Muscle of back (tissue), 3 donors: ENCODE measurements at regions not wholly inside any gene's neighbourhood (a gene's known extent, or its start where the extent isn't known, plus 50 kb on each side); places are given as distances from the start of the nearest gene placed in this dataset.
"Not testable (repeated sequence)": the region's sequence is repeated elsewhere in the genome, so short reads cannot be mapped to it uniquely, and the experiment has no call there.

Source experiments
- DNase-seq, 3 donors: peaks; one replicate each; pipeline versions ENCODE4 v3.0.0 to v3.0.0-alpha.2; 2013

- DNase-seq, result no peak
These were observed 162.2 kb upstream of the CIBAR2 start for GRCh38 chr16:85274501-85274900.

DNA sequence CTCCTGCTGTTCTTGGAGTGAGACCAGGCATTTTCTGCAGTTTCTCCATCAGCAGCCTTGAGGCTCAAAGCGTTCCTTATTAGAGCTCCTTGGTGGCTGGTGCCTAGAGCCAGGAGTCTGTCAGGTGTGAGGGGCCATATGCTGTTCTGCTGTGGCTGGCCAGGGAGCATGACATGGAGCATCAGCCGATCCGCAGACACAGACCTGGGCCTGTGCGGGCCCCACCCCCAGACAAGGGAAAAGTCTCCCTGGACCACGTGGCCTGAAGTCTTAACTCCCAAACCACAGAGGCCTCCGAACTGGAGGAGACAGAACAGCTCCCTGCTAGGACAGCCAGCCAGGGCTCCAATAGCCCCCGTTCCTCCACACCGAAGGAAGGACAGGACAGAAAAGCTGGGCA is 162.7 kb upstream of the CIBAR2 start:
- no peak for DNase-seq

DNA sequence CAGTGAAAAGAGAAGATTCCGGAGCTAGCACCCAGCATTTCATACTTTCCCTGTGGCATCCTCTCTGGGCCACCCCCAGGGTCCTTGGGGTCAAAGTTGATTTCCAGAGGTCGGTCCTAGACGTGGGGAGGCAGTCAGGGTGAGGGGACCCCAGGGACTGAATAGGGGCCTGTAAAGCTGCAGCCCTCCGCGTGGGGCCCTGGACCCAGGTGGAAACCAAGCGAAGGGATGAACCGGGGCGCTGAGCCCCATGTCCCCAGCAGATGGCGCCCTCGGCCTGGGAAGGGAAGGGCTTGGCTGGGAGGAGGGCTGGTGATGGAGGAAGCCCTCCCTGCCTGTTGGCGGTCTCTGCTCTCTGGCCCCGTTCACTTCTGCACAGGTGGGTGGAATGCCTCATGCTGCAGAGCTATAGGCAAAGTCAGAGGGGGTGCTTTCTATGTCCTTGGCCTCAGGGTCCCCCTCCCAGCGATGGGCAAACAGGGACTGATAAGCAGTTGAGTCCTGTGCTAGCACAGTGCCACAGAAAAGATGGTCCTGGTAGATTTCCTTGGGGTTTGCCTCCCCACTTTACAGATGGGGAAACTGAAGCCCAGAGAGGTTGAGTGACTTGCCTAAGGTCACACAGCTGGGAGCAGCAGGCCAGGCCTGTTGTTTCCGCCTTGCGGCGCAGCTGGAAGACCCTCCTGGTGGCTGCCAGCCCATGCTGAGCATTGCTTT is 163.4 kb upstream of the CIBAR2 start:
- DNase-seq, result peak in 2 of 3 donors; percentile 76 to 85

DNA sequence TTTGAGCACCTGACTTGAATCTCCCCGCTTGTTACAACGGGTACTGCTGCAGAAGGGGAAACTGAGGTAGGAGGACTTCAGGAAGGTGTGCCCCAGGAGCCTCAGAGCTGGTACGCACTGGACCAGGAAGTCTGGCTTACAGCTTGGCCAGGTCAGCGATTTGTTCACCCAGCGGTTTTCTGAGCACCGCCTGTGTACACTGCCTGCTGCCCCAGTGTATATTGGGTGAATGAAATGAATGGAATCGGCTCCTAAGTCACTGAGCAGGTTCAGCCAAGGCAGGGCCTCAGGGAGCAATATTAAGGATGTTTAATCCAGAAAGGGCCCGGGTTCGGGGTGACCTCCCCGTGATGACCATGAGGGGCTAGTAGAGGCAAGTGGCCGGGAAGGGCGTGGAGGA is 164.0 kb upstream of the CIBAR2 start:
- DNase-seq, result no peak

- DNase-seq, result no peak
These were observed 164.4 kb upstream of the CIBAR2 start for GRCh38 chr16:85276721-85277120.

DNA sequence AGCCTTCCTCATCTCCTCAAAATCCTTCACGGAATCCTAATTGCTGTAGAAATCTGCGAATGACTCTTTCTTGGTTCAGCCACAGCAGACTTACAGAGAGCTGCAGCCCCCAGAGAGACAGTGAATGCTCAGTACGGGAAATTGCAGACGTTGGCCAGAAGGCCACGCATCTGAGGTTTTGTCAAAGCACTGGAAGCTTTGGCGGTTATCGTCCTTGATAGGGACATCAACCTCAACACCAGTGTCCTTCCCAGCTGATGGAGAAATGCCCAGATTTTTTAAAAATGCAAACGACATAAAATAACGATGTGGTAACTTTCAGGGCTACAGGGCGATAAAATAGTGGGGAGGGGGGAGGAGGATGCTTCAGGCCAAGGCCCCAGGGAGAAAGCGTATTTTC is 166.6 kb upstream of the CIBAR2 start:
- DNase-seq, result peak in 1 of 3 donors; percentile 55

GRCh38 chr16:85279402-85279801 is 167.1 kb upstream of the CIBAR2 start:
- DNase-seq, result no peak

GRCh38 chr16:85279825-85280545 is 167.7 kb upstream of the CIBAR2 start:
- DNase-seq, result peak in 1 of 3 donors; percentile 60

- no peak for DNase-seq
These were observed 168.9 kb upstream of the CIBAR2 start for GRCh38 chr16:85281181-85281580.

GRCh38 chr16:85282842-85283241 is 170.6 kb upstream of the CIBAR2 start:
- no peak for DNase-seq

GRCh38 chr16:85283305-85284050 is 171.2 kb upstream of the CIBAR2 start:
- no peak for DNase-seq

DNA sequence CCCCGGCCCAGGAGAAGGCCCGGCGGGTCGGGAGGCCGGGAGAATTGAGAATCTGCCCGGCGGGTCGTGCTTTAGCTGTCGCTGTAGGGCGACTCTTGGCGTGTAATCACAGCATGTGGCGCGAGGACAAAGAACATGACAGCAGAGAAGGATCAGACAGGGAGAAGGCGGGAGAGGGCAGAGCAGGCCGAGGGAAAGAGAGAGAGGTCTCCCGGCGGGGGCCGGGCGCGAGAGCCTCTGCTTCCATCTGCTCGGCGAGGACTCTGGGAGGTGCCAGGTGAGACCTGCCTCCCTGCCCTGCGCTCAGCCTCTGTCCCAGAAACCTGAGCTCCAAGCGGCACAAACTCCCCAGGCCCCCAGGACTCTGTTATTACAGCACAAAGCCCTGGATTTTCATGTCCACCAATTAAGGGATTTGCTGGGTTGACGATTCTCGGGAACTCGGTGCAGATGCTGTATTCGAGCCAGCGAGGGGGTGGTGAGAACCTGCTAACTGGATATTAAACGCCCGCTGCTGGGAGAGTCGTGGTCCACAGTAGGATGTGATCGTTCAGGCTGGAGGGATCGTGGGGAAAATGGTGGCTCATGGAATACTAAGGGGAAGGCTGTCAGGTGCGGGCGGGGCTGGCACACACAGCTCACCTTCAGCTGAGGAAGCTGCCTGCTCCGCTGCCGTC is 172.0 kb upstream of the CIBAR2 start:
- DNase-seq, result no peak

- DNase-seq, result no peak
These were observed 173.4 kb upstream of the CIBAR2 start for GRCh38 chr16:85285681-85286065.

GRCh38 chr16:85286066-85286831 is 174.0 kb upstream of the CIBAR2 start:
- DNase-seq, result peak in 2 of 3 donors; percentile 58 to 74

- DNase-seq, result peak; percentile 68 to 85 (median 68)
These were observed 174.9 kb upstream of the CIBAR2 start for GRCh38 chr16:85286951-85287814.

- not testable (repeated sequence) for DNase-seq
These were observed 175.5 kb upstream of the CIBAR2 start for GRCh38 chr16:85287815-85288109.

DNA sequence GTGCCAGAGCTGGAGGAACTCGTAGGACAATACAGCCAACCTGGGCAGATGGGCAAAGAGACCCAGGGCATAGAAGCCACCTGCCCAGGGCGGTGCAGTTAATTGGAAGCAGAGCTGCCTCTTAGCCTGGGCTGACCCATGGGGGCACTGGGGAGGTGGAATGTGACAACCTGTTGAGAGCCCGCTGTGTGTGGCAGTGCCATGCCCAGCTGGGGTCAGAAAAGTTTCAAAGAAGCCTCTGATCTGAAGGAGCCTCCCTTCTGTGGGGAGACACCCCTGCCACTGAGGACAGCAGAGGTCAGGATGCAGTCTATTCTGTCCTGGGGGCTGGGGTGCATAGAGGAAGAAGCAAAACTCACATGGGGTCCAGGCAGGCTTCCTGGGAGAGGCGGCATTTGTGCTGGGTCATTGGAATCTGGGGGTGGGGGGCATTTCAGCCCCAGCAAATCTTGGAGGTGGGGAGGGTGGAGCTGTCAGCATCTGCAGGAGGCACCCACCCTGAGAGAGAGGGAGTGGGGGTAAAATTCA is 176.1 kb upstream of the CIBAR2 start:
- DNase-seq, result no peak

DNA sequence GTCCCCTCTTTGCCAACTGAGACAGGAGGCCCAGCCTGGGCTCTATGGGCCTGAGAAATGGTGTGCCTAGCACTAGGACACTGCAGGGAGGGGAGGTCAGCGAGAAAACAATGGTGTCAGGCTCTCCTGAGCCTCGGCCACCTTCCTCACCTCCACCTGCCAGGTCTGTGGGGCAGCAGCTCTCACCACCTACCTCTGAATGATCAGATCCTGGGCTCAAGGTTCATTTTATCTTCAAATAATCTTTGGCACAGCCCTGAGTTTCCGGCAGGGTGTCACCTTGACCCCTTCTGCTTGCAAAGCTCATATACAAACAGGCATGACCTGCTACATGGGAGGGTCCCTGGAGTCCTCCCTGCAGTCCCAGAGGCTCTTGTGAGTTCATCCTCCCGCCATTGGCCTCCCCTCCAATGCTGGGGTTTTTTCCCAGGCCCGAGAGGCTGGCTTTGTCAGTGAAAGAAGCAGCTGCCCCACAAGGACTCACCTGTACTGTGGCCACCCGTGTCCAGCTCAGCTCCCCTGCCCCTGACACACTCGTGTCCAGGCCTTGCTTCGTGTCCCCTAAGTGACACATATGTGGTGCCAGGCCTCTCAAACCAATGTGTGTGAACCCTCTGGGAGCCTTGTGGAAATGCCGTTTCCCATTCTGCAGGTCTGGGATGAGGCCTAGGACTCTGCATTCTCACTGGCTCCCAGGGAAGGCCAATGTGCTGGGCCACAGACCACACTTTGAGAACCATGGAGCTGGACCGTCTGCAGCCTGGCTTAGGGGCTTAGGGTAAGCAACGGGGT is 176.8 kb upstream of the CIBAR2 start:
- DNase-seq, result no peak
